Panc1 (cell line): ENCODE measurements at regions not wholly inside any gene's neighbourhood (a gene's known extent, or its start where the extent isn't known, plus 50 kb on each side); places are given as distances from the start of the nearest gene placed in this dataset.

ENCODE experiments used
- ATAC-seq: fragments of 200-7000 bp; cut with Tn5 transposase; 2 replicates; pipeline ENCODE4 v1.9.1; 2020; ENCODE audit warnings: mild to moderate bottlenecking, moderate library complexity
- BruUV-seq: library from RNA; stranded (reverse); fragments of 400-500 nt; replicated peaks from 2 replicates; lab custom pipeline; 2021; lab: Mats Ljungman, UMichigan
- CTCF ChIA-PET: fragments of 300-600 bp; sonication (Branson Sonifier 250); formaldehyde crosslinking; loops from one replicate; lab custom pipeline; 2022; ENCODE audit warnings: antibody characterized with exemption; lab: Charles Lee
- POLR2A ChIA-PET: fragments of 300-600 bp; sonication (Branson Sonifier 250); formaldehyde crosslinking; loops from one replicate; lab custom pipeline; 2022; ENCODE audit warnings: antibody characterized with exemption; lab: Charles Lee
- DNase-seq: peaks from one replicate; pipeline ENCODE4 v3.0.0-alpha.2; 2010; ENCODE audit warnings: low read depth, low spot score
- H3K27ac ChIP-seq: 2 replicates; pipeline ENCODE4 v1.5.1; 2011; ENCODE audit warnings: mild to moderate bottlenecking, low read length, inconsistent platforms
- H3K27me3 ChIP-seq: fragments of 200-500 bp; sonication (Bioruptor generic); 2 replicates; pipeline ENCODE4 v1.6.0; 2014; ENCODE audit warnings: low read length, inconsistent platforms; ENCODE audit not compliant: control insufficient read depth, insufficient read depth
- H3K36me3 ChIP-seq: fragments of 200-500 bp; sonication (Bioruptor generic); 2 replicates; pipeline ENCODE4 v1.5.1; 2014; ENCODE audit warnings: inconsistent platforms, mild to moderate bottlenecking, low read length, moderate library complexity; ENCODE audit not compliant: control insufficient read depth, insufficient read depth
- H3K4me1 ChIP-seq: 2 replicates; pipeline ENCODE4 v1.5.1; 2011; ENCODE audit warnings: inconsistent platforms, mild to moderate bottlenecking, low read length, moderate library complexity; ENCODE audit not compliant: control insufficient read depth, insufficient read depth
- H3K4me3 ChIP-seq, 2 experiments: 2 replicates each; pipeline ENCODE4 v1.5.1; 2011 to 2012; ENCODE audit warnings: low read depth in 2 of 2, low read length in 2 of 2, mild to moderate bottlenecking in 2 of 2, inconsistent platforms in 1 of 2, moderate library complexity in 1 of 2
- H3K9me3 ChIP-seq: fragments of 200-500 bp; sonication (Bioruptor generic); 2 replicates; pipeline ENCODE4 v1.5.1; 2014; ENCODE audit warnings: low read depth, mild to moderate bottlenecking, inconsistent platforms, low read length, moderate library complexity; ENCODE audit not compliant: control insufficient read depth, insufficient read depth
- POLR2AphosphoS5 ChIP-seq: IDR thresholded peaks from 2 replicates; pipeline ENCODE4 v1.6.1; 2012; ENCODE audit warnings: mild to moderate bottlenecking, low read depth, low read length, moderate library complexity
- SIN3A ChIP-seq: IDR thresholded peaks from 2 replicates; pipeline ENCODE4 v1.6.1; 2012; ENCODE audit warnings: low read depth, mild to moderate bottlenecking, low read length, moderate library complexity, borderline replicate concordance; ENCODE audit not compliant: insufficient read depth
- TCF7L2 ChIP-seq: IDR thresholded peaks from 2 replicates; pipeline ENCODE4 v1.6.1; 2011; ENCODE audit warnings: mild to moderate bottlenecking, low read depth, low read length, inconsistent platforms
- in situ Hi-C: cut with HindIII; loops from 2 replicates; pipeline ENCODE4 v1.10.0; 2016; ENCODE audit warnings: low sequenced_read_pairs, low pct_unique_long_range_greater_than_20kb
- intact Hi-C: fragments of 100-400 bp; cut with micrococcal nuclease; formaldehyde crosslinking; loops from one replicate; pipeline ENCODE4 v1.10.0; 2022; ENCODE audit not compliant: unreplicated experiment
- TF ChIP-seq, protein P1 (sequence below), 2 experiments: IDR thresholded peaks; 2 replicates each; pipeline ENCODE4 v1.6.1; 2011 to 2012; ENCODE audit warnings: low read depth in 2 of 2, control low read depth in 1 of 2, low read length in 1 of 2, mild to moderate bottlenecking in 1 of 2, moderate library complexity in 1 of 2; ENCODE audit not compliant: insufficient read depth in 1 of 2
- TF ChIP-seq, protein P2 (sequence below): fragments of 450-650 bp; IDR thresholded peaks from 2 replicates; pipeline ENCODE4 v1.5.1; 2017; ENCODE audit warnings: mild to moderate bottlenecking

DNA sequence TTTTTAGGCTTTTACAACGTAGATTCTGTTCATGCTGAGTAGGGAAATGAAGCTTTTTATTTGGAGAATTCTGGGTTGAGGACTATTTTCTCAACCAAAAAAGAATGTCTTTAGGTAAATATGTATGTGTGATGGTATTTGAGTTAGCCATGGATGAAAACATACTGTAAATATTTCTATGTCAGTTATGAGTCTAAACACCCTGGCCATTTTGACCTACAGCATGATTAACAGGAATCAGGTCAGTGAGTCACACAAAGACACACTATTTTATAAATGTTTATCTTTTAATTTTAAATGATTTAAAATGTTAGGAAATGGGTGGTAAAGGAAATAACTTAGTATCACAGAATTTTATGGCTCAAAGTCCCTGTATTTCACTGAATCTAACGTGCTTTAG is 851.7 kb upstream of the MAP3K7 start:
- no peak overlapping the region for H3K4me3 ChIP-seq
- in situ Hi-C loops (no loop called here), intact Hi-C loops (no loop called here)
- no peak for TF ChIP-seq POLR2AphosphoS5
- no peak for TF ChIP-seq SIN3A
- no peaks in the 10 kb centered on the region for H3K9me3 ChIP-seq
- no peaks in the 10 kb centered on the region for H3K36me3 ChIP-seq
- POLR2A ChIA-PET = no interaction called here
- BruUV-seq = no TSS peak
- DNase-seq = no peak
- no peaks in the 10 kb centered on the region for H3K27me3 ChIP-seq
- no peaks in the 10 kb centered on the region for H3K4me1 ChIP-seq
- H3K27ac ChIP-seq = no peak overlapping the region
- CTCF ChIA-PET = no interaction called here
- ATAC-seq = no peak

DNA sequence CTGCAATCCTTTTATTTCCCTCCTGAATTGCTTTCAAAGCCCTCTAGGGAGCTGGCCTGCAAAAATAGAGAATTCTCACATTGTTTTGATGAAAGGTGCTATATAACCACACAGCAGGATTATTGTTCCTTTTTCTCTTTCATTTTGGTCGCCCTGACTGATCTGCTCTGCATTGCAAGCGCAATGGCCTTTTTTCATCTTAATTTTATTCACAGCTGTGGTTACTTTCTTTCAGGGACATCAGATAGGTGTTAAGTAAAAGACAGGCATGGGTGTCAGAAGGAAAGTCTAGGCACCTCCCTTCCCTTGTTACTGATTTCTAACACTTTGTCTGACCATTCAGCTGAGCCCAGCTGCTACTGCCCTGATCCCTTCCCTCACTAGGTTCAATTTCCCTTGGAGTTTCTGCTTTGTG is 850.5 kb upstream of the MAP3K7 start:
- intact Hi-C loops = no loop called here
- no peaks in the 10 kb centered on the region for H3K9me3 ChIP-seq
- H3K4me3 ChIP-seq = no peak overlapping the region
- H3K4me1 ChIP-seq = no peaks in the 10 kb centered on the region
- no peak for DNase-seq
- no peaks in the 10 kb centered on the region for H3K36me3 ChIP-seq
- no peak overlapping the region for H3K27ac ChIP-seq
- in situ Hi-C loops = no loop called here
- no peak for ATAC-seq
- no peaks in the 10 kb centered on the region for H3K27me3 ChIP-seq
- TF ChIP-seq SIN3A (no peak), TCF7L2 (no peak), POLR2AphosphoS5 (no peak)
- TF ChIP-seq, protein P1, sequence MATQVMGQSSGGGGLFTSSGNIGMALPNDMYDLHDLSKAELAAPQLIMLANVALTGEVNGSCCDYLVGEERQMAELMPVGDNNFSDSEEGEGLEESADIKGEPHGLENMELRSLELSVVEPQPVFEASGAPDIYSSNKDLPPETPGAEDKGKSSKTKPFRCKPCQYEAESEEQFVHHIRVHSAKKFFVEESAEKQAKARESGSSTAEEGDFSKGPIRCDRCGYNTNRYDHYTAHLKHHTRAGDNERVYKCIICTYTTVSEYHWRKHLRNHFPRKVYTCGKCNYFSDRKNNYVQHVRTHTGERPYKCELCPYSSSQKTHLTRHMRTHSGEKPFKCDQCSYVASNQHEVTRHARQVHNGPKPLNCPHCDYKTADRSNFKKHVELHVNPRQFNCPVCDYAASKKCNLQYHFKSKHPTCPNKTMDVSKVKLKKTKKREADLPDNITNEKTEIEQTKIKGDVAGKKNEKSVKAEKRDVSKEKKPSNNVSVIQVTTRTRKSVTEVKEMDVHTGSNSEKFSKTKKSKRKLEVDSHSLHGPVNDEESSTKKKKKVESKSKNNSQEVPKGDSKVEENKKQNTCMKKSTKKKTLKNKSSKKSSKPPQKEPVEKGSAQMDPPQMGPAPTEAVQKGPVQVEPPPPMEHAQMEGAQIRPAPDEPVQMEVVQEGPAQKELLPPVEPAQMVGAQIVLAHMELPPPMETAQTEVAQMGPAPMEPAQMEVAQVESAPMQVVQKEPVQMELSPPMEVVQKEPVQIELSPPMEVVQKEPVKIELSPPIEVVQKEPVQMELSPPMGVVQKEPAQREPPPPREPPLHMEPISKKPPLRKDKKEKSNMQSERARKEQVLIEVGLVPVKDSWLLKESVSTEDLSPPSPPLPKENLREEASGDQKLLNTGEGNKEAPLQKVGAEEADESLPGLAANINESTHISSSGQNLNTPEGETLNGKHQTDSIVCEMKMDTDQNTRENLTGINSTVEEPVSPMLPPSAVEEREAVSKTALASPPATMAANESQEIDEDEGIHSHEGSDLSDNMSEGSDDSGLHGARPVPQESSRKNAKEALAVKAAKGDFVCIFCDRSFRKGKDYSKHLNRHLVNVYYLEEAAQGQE (IDR thresholded peaks at IDR 0.05; ENCODE audit: insufficient read depth in 1 of 2, low read depth in 2 of 2, low read length in 1 of 2) = no peak
- TF ChIP-seq, protein P2, sequence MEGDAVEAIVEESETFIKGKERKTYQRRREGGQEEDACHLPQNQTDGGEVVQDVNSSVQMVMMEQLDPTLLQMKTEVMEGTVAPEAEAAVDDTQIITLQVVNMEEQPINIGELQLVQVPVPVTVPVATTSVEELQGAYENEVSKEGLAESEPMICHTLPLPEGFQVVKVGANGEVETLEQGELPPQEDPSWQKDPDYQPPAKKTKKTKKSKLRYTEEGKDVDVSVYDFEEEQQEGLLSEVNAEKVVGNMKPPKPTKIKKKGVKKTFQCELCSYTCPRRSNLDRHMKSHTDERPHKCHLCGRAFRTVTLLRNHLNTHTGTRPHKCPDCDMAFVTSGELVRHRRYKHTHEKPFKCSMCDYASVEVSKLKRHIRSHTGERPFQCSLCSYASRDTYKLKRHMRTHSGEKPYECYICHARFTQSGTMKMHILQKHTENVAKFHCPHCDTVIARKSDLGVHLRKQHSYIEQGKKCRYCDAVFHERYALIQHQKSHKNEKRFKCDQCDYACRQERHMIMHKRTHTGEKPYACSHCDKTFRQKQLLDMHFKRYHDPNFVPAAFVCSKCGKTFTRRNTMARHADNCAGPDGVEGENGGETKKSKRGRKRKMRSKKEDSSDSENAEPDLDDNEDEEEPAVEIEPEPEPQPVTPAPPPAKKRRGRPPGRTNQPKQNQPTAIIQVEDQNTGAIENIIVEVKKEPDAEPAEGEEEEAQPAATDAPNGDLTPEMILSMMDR = no peak
- no TSS peak for BruUV-seq
- POLR2A ChIA-PET = no interaction called here
- CTCF ChIA-PET = no interaction called here

DNA sequence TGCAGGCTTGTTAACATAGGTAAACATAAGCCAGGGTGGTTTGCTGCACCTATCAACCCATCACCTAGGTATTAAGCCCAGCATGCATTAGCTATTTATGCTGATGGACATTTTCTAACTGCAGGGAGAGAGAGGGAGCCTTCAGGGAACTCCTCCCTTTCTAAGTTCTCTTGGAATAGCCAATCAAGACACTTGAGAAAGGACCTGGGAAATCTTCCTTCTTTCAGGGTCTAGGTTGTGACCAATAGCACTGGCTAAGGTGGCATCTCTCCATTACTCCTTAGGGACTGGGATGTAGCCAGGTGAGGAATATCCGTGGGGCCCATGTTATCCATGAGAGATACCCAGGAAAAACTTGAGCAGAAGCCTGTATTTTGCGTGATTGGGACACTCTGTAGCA is 849.6 kb upstream of the MAP3K7 start:
- ATAC-seq (no peak), DNase-seq (no peak)
- Histone ChIP-seq H3K27me3 (no peaks in the 10 kb centered on the region), H3K4me1 (no peaks in the 10 kb centered on the region), H3K27ac (no peak overlapping the region), H3K36me3 (no peaks in the 10 kb centered on the region), H3K9me3 (no peaks in the 10 kb centered on the region), H3K4me3 (no peak overlapping the region)
- ChIA-PET POLR2A (no interaction called here), CTCF (no interaction called here)
- in situ Hi-C loops (no loop called here), intact Hi-C loops (no loop called here)
- TF ChIP-seq POLR2AphosphoS5 (no peak), TCF7L2 (no peak), SIN3A (no peak)
- TF ChIP-seq, protein P2 = no peak
- TF ChIP-seq, protein P1 (IDR thresholded peaks at IDR 0.05; ENCODE audit: insufficient read depth in 1 of 2, low read depth in 2 of 2, low read length in 1 of 2) = no peak
- no TSS peak for BruUV-seq
